Calu3 (cell line): ENCODE measurements at regions not wholly inside any gene's neighbourhood (a gene's known extent, or its start where the extent isn't known, plus 50 kb on each side); places are given as distances from the start of the nearest gene placed in this dataset.
A peak's percentile ranks its signal among the peaks of the same experiment; 100 is the strongest.
"Not testable (repeated sequence)": the region's sequence is repeated elsewhere in the genome, so short reads cannot be mapped to it uniquely, and the experiment has no call there.

Experiments used
- BruUV-seq: library from RNA; stranded (reverse); fragments of 400-500 nt; replicated peaks from 2 replicates; lab custom pipeline; 2021; lab: Mats Ljungman, UMichigan
- CTCF ChIA-PET: fragments of 300-600 bp; sonication (Branson Sonifier 250); formaldehyde crosslinking; loops from one replicate; lab custom pipeline; 2022; ENCODE audit warnings: antibody characterized with exemption; lab: Charles Lee
- DNase-seq: peaks from one replicate; pipeline ENCODE4 v3.0.0; 2022
- H3K27ac Mint-ChIP-seq: one replicate; pipeline ENCODE4 v1.8.0; 2022; ENCODE audit warnings: mixed read lengths; ENCODE audit not compliant: unreplicated experiment
- H3K27me3 Mint-ChIP-seq: one replicate; pipeline ENCODE4 v1.8.0; 2022; ENCODE audit warnings: mixed read lengths; ENCODE audit not compliant: unreplicated experiment
- H3K36me3 Mint-ChIP-seq: one replicate; pipeline ENCODE4 v1.8.0; 2022; ENCODE audit warnings: mild to moderate bottlenecking, moderate library complexity, mixed read lengths; ENCODE audit not compliant: insufficient read depth, unreplicated experiment
- H3K4me1 Mint-ChIP-seq: one replicate; pipeline ENCODE4 v1.8.0; 2022; ENCODE audit warnings: mild to moderate bottlenecking, low read depth, mixed read lengths; ENCODE audit not compliant: unreplicated experiment
- H3K4me3 Mint-ChIP-seq: one replicate; pipeline ENCODE4 v1.8.0; 2022; ENCODE audit warnings: mild to moderate bottlenecking, low read depth, moderate library complexity, mixed read lengths; ENCODE audit not compliant: unreplicated experiment
- H3K9me3 Mint-ChIP-seq: one replicate; pipeline ENCODE4 v1.8.0; 2022; ENCODE audit warnings: low read depth, mixed read lengths; ENCODE audit not compliant: unreplicated experiment
- CTCF ChIP-seq: fragments of 200-600 bp; IDR thresholded peaks from one replicate; pipeline ENCODE4 v1.8.0; 2022; ENCODE audit warnings: antibody characterized with exemption; ENCODE audit not compliant: unreplicated experiment
- intact Hi-C: fragments of 100-400 bp; cut with micrococcal nuclease; formaldehyde crosslinking; loops from one replicate; pipeline ENCODE4 v1.10.0; 2022; ENCODE audit not compliant: unreplicated experiment

DNA sequence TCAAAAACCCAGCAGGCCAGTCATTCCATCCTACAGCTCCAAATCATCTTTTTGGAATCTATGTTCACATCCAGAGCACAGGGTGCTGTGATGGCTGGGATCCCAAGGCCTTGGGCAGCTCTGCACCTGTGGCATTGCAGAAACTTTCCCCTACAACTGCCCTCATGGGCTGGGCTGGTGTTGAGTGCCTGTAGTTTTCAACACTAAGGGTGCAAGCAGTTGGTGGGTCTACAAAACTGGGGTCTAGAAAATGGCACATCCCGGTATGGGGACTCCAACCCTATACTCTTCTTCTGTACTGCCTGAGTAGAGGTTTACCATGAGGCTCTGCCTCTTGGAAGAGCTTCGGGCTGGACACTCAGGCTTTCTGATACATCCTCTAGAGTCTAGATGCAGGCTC lies 95.2 kb upstream of the TEKT4 start:
- TF ChIP-seq CTCF, result no peak
- no peaks in the 10 kb centered on the region for H3K36me3 Mint-ChIP-seq
- CTCF ChIA-PET, result no interaction called here
- DNase-seq, result no peak
- H3K4me1 Mint-ChIP-seq, result no peaks in the 10 kb centered on the region
- intact Hi-C loops, result no loop called here
- H3K4me3 Mint-ChIP-seq, result no peak overlapping the region
- H3K9me3 Mint-ChIP-seq, result no peaks in the 10 kb centered on the region
- BruUV-seq, result no TSS peak
- peaks cover 82% of the 10 kb centered on the region for H3K27me3 Mint-ChIP-seq
- no peak overlapping the region for H3K27ac Mint-ChIP-seq

GRCh38 chr2:94785105-94785504 lies 86.1 kb upstream of the TEKT4 start:
- H3K4me3 Mint-ChIP-seq, result not testable (repeated sequence)

GRCh38 chr2:94786424-94786823 lies 84.8 kb upstream of the TEKT4 start:
- H3K36me3 Mint-ChIP-seq, DNase-seq, H3K27ac Mint-ChIP-seq, BruUV-seq, H3K4me3 Mint-ChIP-seq, H3K4me1 Mint-ChIP-seq, CTCF ChIA-PET, H3K9me3 Mint-ChIP-seq, intact Hi-C loops: not testable (repeated sequence)
- peaks cover 35% of the 10 kb centered on the region for H3K27me3 Mint-ChIP-seq

More at GRCh38 chr2:94785105-94785504, 86.1 kb upstream of the TEKT4 start:
- H3K9me3 Mint-ChIP-seq, intact Hi-C loops, CTCF ChIA-PET, BruUV-seq, H3K36me3 Mint-ChIP-seq, DNase-seq, H3K27ac Mint-ChIP-seq, H3K4me1 Mint-ChIP-seq: not testable (repeated sequence)
- H3K27me3 Mint-ChIP-seq, result peaks cover 49% of the 10 kb centered on the region

DNA sequence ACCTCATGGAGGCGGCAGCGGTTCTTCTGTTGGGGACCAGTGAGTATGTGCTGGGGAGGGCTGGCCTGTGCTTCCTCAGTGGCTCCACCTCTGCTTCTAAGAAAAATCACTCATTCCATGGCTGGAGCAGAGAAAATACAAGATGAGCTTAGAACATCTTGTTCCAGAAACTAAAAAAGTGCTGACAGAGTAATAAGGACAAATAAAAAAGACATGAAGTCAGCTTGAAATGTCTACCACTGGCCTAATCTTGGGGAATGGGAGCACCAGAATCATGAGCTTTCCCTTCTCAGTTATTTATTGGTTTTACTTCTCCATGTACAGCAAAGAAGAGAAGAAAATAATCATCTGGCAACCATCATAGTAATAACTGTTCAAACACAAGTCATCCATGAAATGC lies 81.1 kb upstream of the TEKT4 start:
- DNase-seq, H3K36me3 Mint-ChIP-seq, H3K27ac Mint-ChIP-seq, BruUV-seq, intact Hi-C loops, H3K4me3 Mint-ChIP-seq, CTCF ChIA-PET, H3K4me1 Mint-ChIP-seq, H3K9me3 Mint-ChIP-seq, H3K27me3 Mint-ChIP-seq: not testable (repeated sequence)

- peak; percentile 18 for TF ChIP-seq CTCF
- H3K9me3 Mint-ChIP-seq, H3K27ac Mint-ChIP-seq, H3K36me3 Mint-ChIP-seq, H3K4me1 Mint-ChIP-seq, intact Hi-C loops, CTCF ChIA-PET, H3K4me3 Mint-ChIP-seq, DNase-seq, BruUV-seq: not testable (repeated sequence)
- peaks cover 13% of the 10 kb centered on the region for H3K27me3 Mint-ChIP-seq
Observed at GRCh38 chr2:94797235-94797634, 74.0 kb upstream of the TEKT4 start.
